HG02840 (cell line): ENCODE measurements at regions not wholly inside any gene's neighbourhood (a gene's known extent, or its start where the extent isn't known, plus 50 kb on each side); places are given as distances from the start of the nearest gene placed in this dataset.

Experiments used
- ATAC-seq: cut with Tn5 transposase; IDR thresholded peaks from one replicate; pipeline ENCODE4 v1.9.1; 2021; ENCODE audit warnings: mild to moderate bottlenecking, moderate library complexity, moderate number of reproducible peaks; ENCODE audit not compliant: unreplicated experiment, low FRiP score

- ATAC-seq = no peak
Measured at GRCh38 chr12:58177366-58177765, 236.0 kb downstream of the ATP23 start.

DNA sequence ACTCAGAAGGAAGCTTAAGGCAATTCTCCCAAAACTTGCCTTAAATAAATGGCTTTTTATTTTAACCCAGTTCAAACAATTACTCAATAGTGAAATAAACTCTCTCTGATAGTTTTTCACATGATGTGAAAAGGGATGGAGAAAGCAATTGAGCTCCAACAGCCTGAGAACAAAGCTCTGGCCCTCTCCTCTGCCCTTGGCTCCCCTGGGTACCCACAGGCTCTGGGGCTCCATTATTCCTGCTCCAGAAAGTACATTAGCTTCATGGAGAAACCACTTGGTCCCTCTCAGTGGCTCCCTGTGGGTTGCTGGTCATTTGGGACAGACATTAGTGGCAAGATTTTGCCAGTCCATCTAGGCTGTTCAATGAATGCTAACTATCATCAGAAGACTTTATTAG is 242.8 kb downstream of the ATP23 start:
- ATAC-seq = no peak

GRCh38 chr12:58186401-58186800 is 245.0 kb downstream of the ATP23 start:
- no peak for ATAC-seq

GRCh38 chr12:58186914-58187313 is 245.5 kb downstream of the ATP23 start:
- no peak for ATAC-seq

DNA sequence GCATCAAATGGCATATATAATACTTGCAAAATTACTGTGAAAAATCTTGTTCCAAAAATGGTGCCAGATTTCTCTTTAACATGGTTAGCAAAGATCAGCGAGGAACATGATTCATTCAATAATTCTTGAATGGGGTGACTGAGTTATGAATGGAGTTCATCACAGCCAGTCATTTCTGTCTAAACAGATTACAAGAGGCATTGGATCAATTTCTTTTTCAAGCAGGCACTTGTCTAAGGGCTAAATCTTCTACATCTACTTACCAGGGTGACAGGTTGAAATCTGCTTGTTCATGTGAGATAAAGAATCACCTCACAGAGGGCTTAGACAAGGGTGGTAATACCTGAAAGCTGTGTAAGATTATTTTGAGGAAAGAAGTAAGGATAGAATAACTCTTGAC is 247.7 kb downstream of the ATP23 start:
- ATAC-seq = no peak

GRCh38 chr12:58189893-58190292 is 248.5 kb downstream of the ATP23 start:
- no peak for ATAC-seq

DNA sequence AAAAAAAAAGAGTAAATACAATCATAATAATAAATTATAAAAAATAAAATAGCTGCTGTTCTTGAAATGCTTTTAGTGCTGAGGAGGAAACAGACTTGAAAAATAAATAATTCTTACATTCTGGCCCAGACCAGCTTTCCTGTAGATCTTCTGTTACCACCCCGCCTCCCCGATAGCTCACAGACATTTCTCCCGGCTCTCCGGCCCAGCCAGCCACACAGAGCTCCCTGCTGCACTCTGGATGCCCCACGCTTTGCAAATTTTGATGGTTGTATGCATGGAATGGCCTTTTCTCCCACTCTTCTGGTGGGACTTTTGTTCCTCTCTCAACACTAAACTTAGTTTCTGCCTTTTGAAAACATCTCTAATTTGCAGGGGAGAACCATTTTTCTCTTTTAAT is 249.3 kb downstream of the ATP23 start:
- no peak for ATAC-seq

- ATAC-seq = no peak
Measured at GRCh38 chr12:58196971-58197370, 255.6 kb downstream of the ATP23 start.

DNA sequence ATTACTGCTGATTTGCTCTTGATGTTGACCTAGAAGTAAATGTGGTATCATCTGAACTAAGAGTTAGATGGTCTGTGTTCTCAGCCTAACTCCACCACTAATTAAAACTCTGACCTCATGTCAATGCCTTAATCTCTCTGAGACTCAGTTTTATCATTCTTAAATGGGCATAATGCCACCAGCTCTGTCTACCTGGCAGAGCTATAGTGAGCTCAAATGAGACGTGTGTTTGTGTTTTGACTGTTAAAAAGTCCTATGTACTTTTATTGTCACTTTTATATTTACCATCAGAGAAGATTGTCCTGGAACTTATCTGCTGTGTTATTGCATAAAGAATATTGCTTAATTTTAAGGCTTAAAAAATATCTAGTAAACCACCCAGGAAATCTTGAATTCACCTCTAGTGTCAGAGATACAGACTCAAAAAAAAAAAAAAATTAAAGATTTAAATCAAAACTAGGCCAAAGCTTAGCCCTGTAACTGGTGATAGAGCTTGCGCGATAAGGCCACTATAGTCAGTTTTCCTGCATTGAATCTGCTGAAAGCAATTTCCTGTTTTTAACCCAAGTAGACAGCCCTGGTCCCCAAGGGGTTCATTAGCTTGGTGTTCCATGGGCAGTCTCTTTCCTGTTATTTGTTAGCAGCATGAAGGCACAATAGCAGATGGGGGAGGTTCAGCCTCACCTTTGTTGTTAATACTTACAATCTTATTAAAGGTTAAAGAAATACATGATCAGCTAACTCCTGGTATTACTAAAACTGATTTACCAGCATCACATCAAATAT is 261.8 kb downstream of the ATP23 start:
- no peak for ATAC-seq

- no peak for ATAC-seq
Measured at GRCh38 chr12:58204071-58204470, 262.7 kb downstream of the ATP23 start.

DNA sequence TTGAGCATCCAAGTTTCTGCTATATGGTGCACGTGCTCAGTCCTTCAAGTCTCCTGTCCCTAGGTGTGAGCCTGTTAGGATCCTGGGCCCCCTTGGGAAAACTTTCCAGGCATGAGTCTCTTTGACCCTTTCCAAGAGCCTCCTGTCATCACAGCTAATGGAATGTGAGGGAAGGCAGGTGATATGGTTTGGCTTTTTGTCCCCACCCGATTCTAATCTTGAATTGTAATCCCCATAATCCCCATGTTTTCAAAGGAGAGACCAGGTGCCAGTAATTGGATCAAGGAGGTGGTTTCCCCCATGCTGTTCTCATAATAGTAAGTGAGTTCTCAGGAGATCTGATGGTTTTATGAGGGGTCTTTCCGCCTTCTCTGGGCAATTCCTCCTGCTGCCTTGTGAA is 265.5 kb downstream of the ATP23 start:
- ATAC-seq = no peak

DNA sequence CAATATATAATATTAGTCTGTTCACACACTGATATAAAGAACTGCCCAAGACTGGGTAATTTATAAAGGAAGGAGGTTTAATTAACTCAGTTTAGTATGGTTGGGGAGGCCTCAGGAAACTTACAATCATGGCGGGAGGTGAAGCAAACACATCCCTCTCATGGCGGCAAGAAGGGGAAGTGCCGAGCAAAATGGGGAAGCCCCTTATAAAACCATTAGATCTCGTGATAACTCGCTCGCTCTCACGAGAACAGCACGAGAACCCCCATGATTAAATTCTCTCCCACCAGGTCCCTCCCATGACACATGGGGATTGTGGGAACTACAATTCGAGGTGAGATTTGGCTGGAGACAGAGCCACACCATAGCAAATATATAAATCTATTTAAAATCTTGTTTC is 269.8 kb downstream of the ATP23 start:
- no peak for ATAC-seq

DNA sequence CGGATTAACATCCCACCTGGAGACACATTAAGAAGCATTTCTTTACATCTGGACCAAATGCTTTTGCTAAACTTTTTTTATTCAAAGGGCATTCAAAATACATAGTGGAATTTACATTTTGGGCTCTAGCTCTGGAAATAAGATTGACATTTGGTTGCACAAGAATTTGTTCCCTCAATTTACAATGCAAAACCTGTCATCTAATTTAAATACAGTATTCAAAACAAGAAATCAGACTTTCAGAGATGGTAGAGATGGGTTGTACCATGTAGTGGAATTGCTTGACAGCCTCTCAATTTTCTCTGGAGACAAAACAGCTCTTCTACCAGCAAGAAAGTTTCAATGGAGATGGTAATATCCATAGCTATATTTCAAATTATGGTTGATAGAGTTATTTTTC is 275.8 kb downstream of the ATP23 start:
- ATAC-seq = no peak

DNA sequence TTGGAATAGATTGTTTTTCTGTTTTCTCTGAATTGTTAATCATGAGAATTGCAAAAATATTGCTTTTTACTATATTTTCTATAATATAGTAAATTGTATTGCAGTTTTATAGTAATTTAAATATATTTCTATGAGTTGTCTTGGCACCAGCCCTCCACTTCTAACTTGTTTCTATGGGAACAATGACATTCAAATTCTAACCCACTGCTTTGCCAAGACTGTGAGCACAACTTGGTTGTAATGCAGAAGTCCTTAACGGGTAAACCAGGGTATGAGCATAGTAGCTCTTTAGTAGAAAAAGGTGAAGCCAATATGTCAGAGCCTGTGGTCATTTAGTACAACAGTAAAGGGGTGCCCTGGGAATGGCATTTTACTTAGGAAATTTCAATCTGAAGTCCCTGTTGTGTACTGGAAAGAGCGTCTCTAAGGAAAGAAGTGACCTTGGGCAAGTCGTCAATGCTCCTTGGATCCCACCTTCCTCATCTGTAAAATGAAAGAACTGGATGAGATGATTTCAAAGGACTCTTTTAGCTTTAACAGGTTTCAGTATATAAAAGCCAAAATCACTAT is 283.3 kb downstream of the ATP23 start:
- no peak for ATAC-seq

DNA sequence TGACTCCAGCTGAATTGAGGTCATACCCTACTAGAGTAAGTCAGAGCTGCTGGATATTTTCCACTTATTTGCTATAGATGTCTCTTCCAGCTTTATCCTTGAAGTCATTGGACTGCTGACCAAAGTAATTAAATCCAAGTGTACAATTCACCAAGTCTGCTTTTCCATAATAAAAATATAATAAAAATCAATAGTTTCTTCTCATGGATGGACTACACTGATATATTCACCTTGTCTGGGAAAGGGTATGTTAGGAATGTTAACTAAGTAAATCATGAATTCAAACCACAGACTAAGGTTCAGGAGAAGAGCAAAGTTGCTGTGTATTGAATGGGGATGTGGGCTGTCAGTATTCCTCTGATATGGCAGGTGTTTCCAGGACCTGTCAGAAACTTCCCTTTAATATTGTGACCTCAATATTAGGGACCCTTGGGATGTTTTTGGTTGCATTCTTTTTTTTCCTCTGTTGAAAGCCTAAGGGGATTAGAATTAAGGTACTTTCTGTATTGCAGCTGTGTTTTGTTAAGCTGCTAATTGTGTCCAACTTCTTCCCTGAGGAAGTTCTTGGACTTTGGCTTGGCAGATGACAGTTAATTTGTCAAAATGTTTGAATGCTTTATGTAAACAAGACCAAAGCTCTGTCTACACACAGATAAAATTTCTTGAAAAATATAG is 284.0 kb downstream of the ATP23 start:
- no peak for ATAC-seq

DNA sequence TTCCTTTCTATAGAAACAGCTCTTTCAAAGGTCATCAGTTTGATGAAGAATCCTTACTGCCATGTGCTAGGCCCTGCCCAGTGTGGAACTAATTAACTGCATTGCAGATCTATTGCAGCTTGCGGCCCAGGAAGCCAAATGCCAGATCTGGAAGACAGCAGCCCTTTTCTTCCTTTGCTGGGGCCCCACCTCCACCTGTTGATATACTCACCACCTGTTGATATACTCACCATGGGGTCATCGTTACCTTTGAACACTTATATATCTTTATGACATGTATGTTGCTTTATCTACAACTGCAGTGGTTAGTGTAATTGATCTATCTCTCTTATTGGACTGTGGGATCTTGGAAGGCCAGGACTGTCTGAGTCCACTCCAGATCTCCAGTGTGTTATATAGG is 292.5 kb downstream of the ATP23 start:
- no peak for ATAC-seq

GRCh38 chr12:58238411-58238810 is 297.0 kb downstream of the ATP23 start:
- ATAC-seq = no peak

GRCh38 chr12:58241099-58241498 is 299.7 kb downstream of the ATP23 start:
- no peak for ATAC-seq

GRCh38 chr12:58242796-58243630 is 301.6 kb downstream of the ATP23 start:
- no peak for ATAC-seq

GRCh38 chr12:58247633-58248032 is 306.3 kb downstream of the ATP23 start:
- ATAC-seq = no peak

GRCh38 chr12:58248599-58248998 is 307.2 kb downstream of the ATP23 start:
- ATAC-seq = no peak
